ENCODE measurements at regions not wholly inside any gene's neighbourhood (a gene's known extent, or its start where the extent isn't known, plus 50 kb on each side); places are given as distances from the start of the nearest gene placed in this dataset.
"Not testable (repeated sequence)": the region's sequence is repeated elsewhere in the genome, so short reads cannot be mapped to it uniquely, and the experiment has no call there.

GRCh38 chr2:5203134-5203755 is 488.9 kb upstream of the SOX11 start:
- no peak for DNase-seq

GRCh38 chr2:5206742-5207141 is 485.4 kb upstream of the SOX11 start:
- DNase-seq: not testable (repeated sequence)

- no peak for DNase-seq
Observed at GRCh38 chr2:5215989-5216607, 476.1 kb upstream of the SOX11 start.

- DNase-seq: no peak
Observed at GRCh38 chr2:5227062-5227699, 465.0 kb upstream of the SOX11 start.

- DNase-seq: no peak
Observed at GRCh38 chr2:5229574-5229973, 462.6 kb upstream of the SOX11 start.

- DNase-seq: no peak
Observed at GRCh38 chr2:5230444-5230843, 461.7 kb upstream of the SOX11 start.

- no peak for DNase-seq
Observed at GRCh38 chr2:5230855-5231254, 461.3 kb upstream of the SOX11 start.

- DNase-seq: no peak
Observed at GRCh38 chr2:5231287-5231686, 460.9 kb upstream of the SOX11 start.

- DNase-seq: no peak
Observed at GRCh38 chr2:5234563-5234962, 457.6 kb upstream of the SOX11 start.

GRCh38 chr2:5235701-5236100 is 456.5 kb upstream of the SOX11 start:
- DNase-seq: no peak

- DNase-seq: no peak
Observed at GRCh38 chr2:5236249-5236648, 455.9 kb upstream of the SOX11 start.

GRCh38 chr2:5242751-5243150 is 449.4 kb upstream of the SOX11 start:
- no peak for DNase-seq

GRCh38 chr2:5250482-5250881 is 441.7 kb upstream of the SOX11 start:
- no peak for DNase-seq

- no peak for DNase-seq
Observed at GRCh38 chr2:5253263-5253662, 438.9 kb upstream of the SOX11 start.

GRCh38 chr2:5254791-5255332 is 437.3 kb upstream of the SOX11 start:
- no peak for DNase-seq

GRCh38 chr2:5263291-5263690 is 428.9 kb upstream of the SOX11 start:
- no peak for DNase-seq

- no peak for DNase-seq
Observed at GRCh38 chr2:5264361-5264760, 427.8 kb upstream of the SOX11 start.

GRCh38 chr2:5285061-5285460 is 407.1 kb upstream of the SOX11 start:
- DNase-seq: no peak

- DNase-seq: no peak
Observed at GRCh38 chr2:5285872-5286769, 406.1 kb upstream of the SOX11 start.

- DNase-seq: no peak
Observed at GRCh38 chr2:5287558-5288334, 404.4 kb upstream of the SOX11 start.

GRCh38 chr2:5290900-5291546 is 401.2 kb upstream of the SOX11 start:
- DNase-seq: no peak

GRCh38 chr2:5304640-5305039 is 387.5 kb upstream of the SOX11 start:
- DNase-seq: no peak
